IMR-90 (cell line): ENCODE measurements at regions not wholly inside any gene's neighbourhood (a gene's known extent, or its start where the extent isn't known, plus 50 kb on each side); places are given as distances from the start of the nearest gene placed in this dataset.

Experiments used
- ATAC-seq: fragments of 200-7000 bp; cut with Tn5 transposase; 2 replicates; pipeline ENCODE4 v1.9.1; 2020; ENCODE audit warnings: low read depth, mild to moderate bottlenecking, moderate library complexity
- BruUV-seq: library from RNA; stranded (reverse); fragments of 400-500 nt; replicated peaks from 2 replicates; lab custom pipeline; 2021; lab: Mats Ljungman, UMichigan
- CTCF ChIA-PET: fragments of 300-600 bp; formaldehyde crosslinking; extraction: SDS; loops from one replicate; lab custom pipeline; 2021; ENCODE audit warnings: antibody characterized with exemption; lab: Yijun Ruan, JAX
- POLR2A ChIA-PET: fragments of 300-600 bp; sonication (Branson Sonifier 250); formaldehyde crosslinking; loops from one replicate; lab custom pipeline; 2022; ENCODE audit warnings: antibody characterized with exemption; ENCODE audit not compliant: unreplicated experiment; lab: Charles Lee
- DNase-seq: peaks from one replicate; pipeline ENCODE4 v3.0.0; 2013
- H2AFZ ChIP-seq: replicated peaks from 2 replicates; pipeline ENCODE3; 2013; ENCODE audit warnings: low read length, mild to moderate bottlenecking; ENCODE audit not compliant: poor library complexity
- H2AK5ac ChIP-seq: 2 replicates; pipeline ENCODE4 v1.6.1; 2013; ENCODE audit warnings: low read depth, low read length, inconsistent platforms
- H2AK9ac ChIP-seq: replicated peaks from 2 replicates; pipeline ENCODE3; 2013; ENCODE audit warnings: mild to moderate bottlenecking, low read depth, low read length, moderate library complexity; ENCODE audit not compliant: poor library complexity
- H2BK120ac ChIP-seq: 2 replicates; pipeline ENCODE4 v1.6.1; 2013; ENCODE audit warnings: low read depth, low read length, inconsistent platforms
- H2BK15ac ChIP-seq: 3 replicates; pipeline ENCODE4 v1.6.1; 2013; ENCODE audit warnings: low read depth, low read length, inconsistent platforms
- H2BK20ac ChIP-seq: 2 replicates; pipeline ENCODE4 v1.6.1; 2013; ENCODE audit warnings: low read depth, mild to moderate bottlenecking, inconsistent platforms, low read length, moderate library complexity
- H2BK5ac ChIP-seq: 2 replicates; pipeline ENCODE4 v1.6.1; 2013; ENCODE audit warnings: mild to moderate bottlenecking, low read depth, low read length, inconsistent platforms; ENCODE audit not compliant: poor library complexity, severe bottlenecking
- H3K14ac ChIP-seq: replicated peaks from 2 replicates; pipeline ENCODE4 v1.6.1; 2013; ENCODE audit warnings: low read depth, low read length, inconsistent platforms
- H3K18ac ChIP-seq: 2 replicates; pipeline ENCODE4 v1.6.1; 2013; ENCODE audit warnings: low read depth, low read length, control low read depth
- H3K23ac ChIP-seq: 2 replicates; pipeline ENCODE4 v1.6.1; 2013; ENCODE audit warnings: low read depth, low read length, inconsistent platforms
- H3K27ac ChIP-seq: 2 replicates; pipeline ENCODE4 v1.5.1; 2013; ENCODE audit warnings: mild to moderate bottlenecking, control low read depth, low read length; ENCODE audit not compliant: insufficient read depth
- H3K27me3 ChIP-seq: 2 replicates; pipeline ENCODE4 v1.6.1; 2013; ENCODE audit warnings: low read length; ENCODE audit not compliant: control insufficient read depth, insufficient read depth
- H3K36me3 ChIP-seq: 2 replicates; pipeline ENCODE4 v1.6.1; 2013; ENCODE audit warnings: low read length, mixed read lengths; ENCODE audit not compliant: control insufficient read depth, insufficient read depth
- H3K4ac ChIP-seq: 2 replicates; pipeline ENCODE4 v1.6.1; 2013; ENCODE audit warnings: low read depth, low read length, inconsistent platforms
- H3K4me1 ChIP-seq: 2 replicates; pipeline ENCODE4 v1.6.1; 2013; ENCODE audit warnings: low read length, mixed read lengths; ENCODE audit not compliant: control insufficient read depth, insufficient read depth
- H3K4me2 ChIP-seq: 2 replicates; pipeline ENCODE4 v1.6.1; 2013; ENCODE audit warnings: low read depth, mild to moderate bottlenecking, control low read depth, low read length, moderate library complexity
- H3K4me3 ChIP-seq: 2 replicates; pipeline ENCODE4 v1.5.1; 2013; ENCODE audit warnings: low read depth, mild to moderate bottlenecking, control low read depth, low read length, moderate library complexity; ENCODE audit not compliant: insufficient read depth
- H3K56ac ChIP-seq: 2 replicates; pipeline ENCODE4 v1.6.1; 2013; ENCODE audit warnings: low read length, inconsistent platforms; ENCODE audit not compliant: insufficient read depth; ENCODE audit errors: extremely low read depth
- H3K79me1 ChIP-seq, 2 experiments: 2 replicates each; pipeline ENCODE4 v1.6.1; 2013; ENCODE audit warnings: low read length in 2 of 2, inconsistent platforms in 1 of 2, low read depth in 1 of 2
- H3K9ac ChIP-seq: 2 replicates; pipeline ENCODE4 v1.6.1; 2013; ENCODE audit warnings: low read depth, low read length, control low read depth
- H3K9me1 ChIP-seq: 2 replicates; pipeline ENCODE4 v1.6.1; 2013; ENCODE audit warnings: low read length, inconsistent platforms; ENCODE audit not compliant: insufficient read depth
- H3K9me3 ChIP-seq: 2 replicates; pipeline ENCODE4 v1.6.1; 2013; ENCODE audit warnings: low read length; ENCODE audit not compliant: control insufficient read depth, insufficient read depth
- H4K20me1 ChIP-seq: 2 replicates; pipeline ENCODE4 v1.6.1; 2013; ENCODE audit warnings: low read length, inconsistent platforms; ENCODE audit not compliant: insufficient read depth
- H4K5ac ChIP-seq: 2 replicates; pipeline ENCODE4 v1.6.1; 2013; ENCODE audit warnings: mild to moderate bottlenecking, low read depth, low read length, control low read depth
- H4K8ac ChIP-seq, 2 experiments: 2 replicates each; pipeline ENCODE4 v1.6.1; 2013; ENCODE audit warnings: low read depth in 2 of 2, low read length in 2 of 2, control low read depth in 1 of 2, inconsistent platforms in 1 of 2
- H4K91ac ChIP-seq: 2 replicates; pipeline ENCODE4 v1.6.1; 2013; ENCODE audit warnings: low read depth, low read length, inconsistent platforms; ENCODE audit not compliant: insufficient read depth
- BHLHE40 ChIP-seq: fragments of 150-350 bp; IDR thresholded peaks from 2 replicates; pipeline ENCODE4 v1.6.1; 2016; ENCODE audit warnings: mild to moderate bottlenecking, low read depth, low read length
- CEBPB ChIP-seq: IDR thresholded peaks from 2 replicates; pipeline ENCODE4 v1.6.1; 2012; ENCODE audit warnings: low read depth, low read length, improper control_type of control experiment
- CHD1 ChIP-seq: IDR thresholded peaks from 2 replicates; pipeline ENCODE4 v1.6.1; 2012; ENCODE audit warnings: low read depth, low read length, improper control_type of control experiment
- FOS ChIP-seq: fragments of 150-350 bp; IDR thresholded peaks from 2 replicates; pipeline ENCODE4 v1.6.1; 2016; ENCODE audit warnings: low read depth, low read length
- MXI1 ChIP-seq: IDR thresholded peaks from 2 replicates; pipeline ENCODE4 v1.6.1; 2012; ENCODE audit warnings: low read depth, mild to moderate bottlenecking, low read length, moderate library complexity, borderline replicate concordance
- RAD21 ChIP-seq: IDR thresholded peaks from 2 replicates; pipeline ENCODE4 v1.6.1; 2012; ENCODE audit warnings: low read length, improper control_type of control experiment
- SMC3 ChIP-seq: fragments of 150-350 bp; IDR thresholded peaks from 2 replicates; pipeline ENCODE4 v1.6.1; 2016; ENCODE audit warnings: low read depth, mild to moderate bottlenecking, antibody characterized with exemption, low read length, moderate library complexity
- dilution Hi-C: fragments of 300-500 bp; cut with HindIII; formaldehyde crosslinking; loops from one replicate; pipeline ENCODE4 v1.14.3; 2018; ENCODE audit warnings: low sequenced_read_pairs; ENCODE audit not compliant: unreplicated experiment
- in situ Hi-C: fragments of 300-500 bp; cut with MboI; formaldehyde crosslinking; loops from 3 replicates; pipeline ENCODE4 v1.14.3; 2019; ENCODE audit warnings: low sequenced_read_pairs, inconsistent platforms, mixed read lengths
- intact Hi-C: fragments of 100-400 bp; cut with micrococcal nuclease; formaldehyde crosslinking; loops from 2 replicates; pipeline ENCODE4 v1.10.0; 2022
- TF ChIP-seq, protein P1 (sequence below): fragments of 150-350 bp; IDR thresholded peaks from 2 replicates; pipeline ENCODE4 v1.6.1; 2016; ENCODE audit warnings: low read depth, mild to moderate bottlenecking, low read length, moderate library complexity, borderline replicate concordance

DNA sequence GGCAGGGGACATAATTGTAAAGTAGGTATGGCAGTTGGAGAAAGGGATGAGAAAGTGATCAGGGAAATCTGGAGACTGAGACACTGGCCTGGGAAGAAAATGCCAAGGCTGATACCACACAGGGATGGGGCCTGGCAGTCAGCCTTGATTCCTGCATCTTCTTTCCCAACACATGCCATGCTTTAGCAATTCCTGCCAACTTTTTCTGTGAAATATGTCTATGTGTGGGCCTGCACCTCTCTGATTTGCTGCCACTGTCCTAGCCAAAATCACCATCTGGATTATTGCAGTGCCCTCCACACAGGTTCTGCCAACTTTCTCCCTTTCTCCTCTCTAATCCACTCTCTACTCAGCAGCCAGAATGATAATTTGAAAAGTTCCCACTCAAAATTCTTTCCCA, 759.8 kb upstream of the CITED2 start:
- H4K8ac ChIP-seq: no peak overlapping the region
- no peak overlapping the region for H2BK120ac ChIP-seq
- in situ Hi-C loops: no loop called here
- no peaks in the 10 kb centered on the region for H3K9me1 ChIP-seq
- no peak overlapping the region for H2AK9ac ChIP-seq
- H3K79me1 ChIP-seq: no peaks in the 10 kb centered on the region
- H3K36me3 ChIP-seq: no peaks in the 10 kb centered on the region
- H2BK15ac ChIP-seq: no peak overlapping the region
- H4K91ac ChIP-seq: no peak overlapping the region
- no TSS peak for BruUV-seq
- H3K9ac ChIP-seq: no peak overlapping the region
- no peak overlapping the region for H3K18ac ChIP-seq
- peaks cover 6% of the 10 kb centered on the region for H3K9me3 ChIP-seq
- H2BK20ac ChIP-seq: no peak overlapping the region
- DNase-seq (no peak), ATAC-seq (no peak)
- no peak overlapping the region for H3K27ac ChIP-seq
- H3K14ac ChIP-seq: no peak overlapping the region
- H2AK5ac ChIP-seq: no peak overlapping the region
- H2AFZ ChIP-seq: no peak overlapping the region
- no peak overlapping the region for H3K56ac ChIP-seq
- no peak overlapping the region for H4K5ac ChIP-seq
- no peak overlapping the region for H3K23ac ChIP-seq
- no peak overlapping the region for H3K4ac ChIP-seq
- H3K4me2 ChIP-seq: no peak overlapping the region
- H3K4me1 ChIP-seq: no peaks in the 10 kb centered on the region
- dilution Hi-C loops: no loop called here
- no peaks in the 10 kb centered on the region for H3K27me3 ChIP-seq
- intact Hi-C loops: no loop called here
- H4K20me1 ChIP-seq: no peaks in the 10 kb centered on the region
- ChIA-PET POLR2A (no interaction called here), CTCF (no interaction called here)
- TF ChIP-seq CHD1 (no peak), FOS (no peak), RAD21 (no peak), CEBPB (no peak), SMC3 (no peak), BHLHE40 (no peak), MXI1 (no peak)
- TF ChIP-seq, protein P1, sequence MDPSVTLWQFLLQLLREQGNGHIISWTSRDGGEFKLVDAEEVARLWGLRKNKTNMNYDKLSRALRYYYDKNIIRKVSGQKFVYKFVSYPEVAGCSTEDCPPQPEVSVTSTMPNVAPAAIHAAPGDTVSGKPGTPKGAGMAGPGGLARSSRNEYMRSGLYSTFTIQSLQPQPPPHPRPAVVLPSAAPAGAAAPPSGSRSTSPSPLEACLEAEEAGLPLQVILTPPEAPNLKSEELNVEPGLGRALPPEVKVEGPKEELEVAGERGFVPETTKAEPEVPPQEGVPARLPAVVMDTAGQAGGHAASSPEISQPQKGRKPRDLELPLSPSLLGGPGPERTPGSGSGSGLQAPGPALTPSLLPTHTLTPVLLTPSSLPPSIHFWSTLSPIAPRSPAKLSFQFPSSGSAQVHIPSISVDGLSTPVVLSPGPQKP: no peak
- no peak overlapping the region for H2BK5ac ChIP-seq
- no peak overlapping the region for H3K4me3 ChIP-seq
